Hematopoietic multipotent progenitor cell treated with erythropoietin and hydrocortisone succinate and interleukin-3 and kit ligand, for 6 days (in vitro differentiated cells): ENCODE measurements at regions not wholly inside any gene's neighbourhood (a gene's known extent, or its start where the extent isn't known, plus 50 kb on each side); places are given as distances from the start of the nearest gene placed in this dataset.

Experiments used
- DNase-seq: peaks from one replicate; pipeline ENCODE4 v3.0.0-alpha.2; 2015

DNA sequence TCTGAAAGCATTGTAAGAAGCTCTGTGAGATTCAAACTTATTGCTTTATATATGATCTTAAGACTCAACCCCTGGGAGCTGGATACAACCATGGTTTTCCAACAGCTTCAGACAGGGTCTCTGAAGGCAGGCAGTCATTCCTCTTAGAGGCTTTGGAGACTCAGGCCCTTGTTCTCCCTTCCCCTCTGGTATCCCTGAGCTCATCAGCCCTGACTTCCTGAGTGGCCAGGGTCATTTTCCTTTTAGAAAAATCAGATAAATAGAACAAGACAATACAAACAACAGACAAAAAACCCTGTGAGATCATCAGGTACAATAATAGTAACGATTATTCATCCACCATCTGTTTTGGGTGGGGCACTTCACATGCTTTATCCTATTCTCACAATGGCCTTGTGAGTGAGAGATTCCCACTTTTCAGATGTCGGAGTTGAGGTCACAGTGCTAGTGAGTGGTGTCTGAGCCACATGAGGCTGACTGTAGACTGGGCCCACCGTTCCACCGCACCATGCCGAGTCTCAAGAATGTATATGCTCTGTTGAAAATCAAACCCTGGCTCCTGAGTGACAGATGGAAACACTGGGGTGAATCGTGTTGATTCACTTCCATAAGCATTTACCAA is 144.2 kb downstream of the CXCL12 start:
- DNase-seq: no peak

DNA sequence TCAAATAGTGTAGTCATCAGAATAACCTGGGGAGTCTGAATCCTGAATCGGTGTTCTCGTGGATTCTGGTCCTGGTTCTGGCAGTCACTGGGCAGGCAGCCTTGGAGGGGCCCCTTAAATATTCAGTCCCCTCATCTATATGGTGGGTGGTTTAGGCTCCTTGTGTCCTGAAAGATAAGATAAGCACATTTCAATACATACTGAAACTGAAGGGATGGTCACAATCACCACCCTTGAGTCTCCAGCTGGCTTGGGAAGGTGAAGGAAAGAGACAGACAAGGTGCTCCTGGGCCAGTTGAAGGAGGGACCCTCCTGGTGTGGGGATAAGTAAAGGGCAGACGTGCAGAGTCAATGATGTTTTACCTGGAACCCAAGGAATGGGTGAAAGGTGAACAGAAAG is 146.7 kb downstream of the CXCL12 start:
- no peak for DNase-seq

DNA sequence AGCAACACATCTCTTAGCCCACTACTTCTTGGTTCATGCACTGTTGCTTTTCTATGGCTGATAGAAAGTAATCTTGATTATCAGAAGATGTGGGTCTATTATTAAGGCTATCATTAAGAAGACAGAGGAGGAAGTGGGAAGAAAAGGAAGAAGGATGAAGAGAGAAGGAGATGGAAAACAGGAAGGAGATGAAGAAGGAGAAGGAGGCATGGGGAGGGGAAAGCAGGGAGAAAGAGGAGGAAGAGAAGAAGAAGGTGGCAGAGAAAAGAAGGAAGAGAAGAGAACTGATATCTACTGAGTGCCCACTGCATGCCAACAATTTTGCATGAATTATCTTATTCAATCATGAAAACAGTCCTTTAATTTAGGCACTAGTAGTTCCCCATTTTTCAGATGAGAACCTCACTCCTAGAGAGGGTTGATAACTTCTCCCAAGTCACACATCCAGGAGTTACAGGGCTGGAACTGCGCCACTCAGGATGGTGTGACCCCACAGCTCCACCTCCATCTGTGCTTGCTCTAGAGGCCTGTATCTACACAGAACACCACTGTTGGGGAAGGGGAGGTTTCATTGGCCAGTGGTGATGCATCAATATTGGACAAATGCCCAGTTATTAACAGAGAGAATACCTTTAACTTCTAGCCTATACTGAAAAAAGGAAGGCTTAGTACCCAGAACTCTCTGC is 147.4 kb downstream of the CXCL12 start:
- DNase-seq: no peak

DNA sequence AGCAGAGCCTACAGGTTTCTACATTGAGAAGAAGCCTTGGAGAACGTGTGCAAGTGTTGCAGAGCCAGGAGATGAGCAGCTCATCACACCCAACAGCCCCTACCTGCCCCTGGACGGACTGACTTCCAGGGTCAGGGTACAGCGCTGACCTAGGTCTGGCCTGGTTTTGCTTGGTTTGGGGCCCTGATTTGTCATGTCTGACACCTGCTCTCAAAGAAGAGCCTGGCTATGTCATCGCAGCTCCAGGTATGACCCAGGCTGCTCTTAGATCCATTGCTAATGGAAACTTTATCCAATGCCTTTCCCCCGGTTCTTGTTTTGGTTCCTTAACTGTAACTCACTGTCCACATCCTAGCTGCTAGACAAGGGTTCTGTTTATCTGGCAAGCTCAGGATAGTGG is 149.5 kb downstream of the CXCL12 start:
- DNase-seq: no peak

DNA sequence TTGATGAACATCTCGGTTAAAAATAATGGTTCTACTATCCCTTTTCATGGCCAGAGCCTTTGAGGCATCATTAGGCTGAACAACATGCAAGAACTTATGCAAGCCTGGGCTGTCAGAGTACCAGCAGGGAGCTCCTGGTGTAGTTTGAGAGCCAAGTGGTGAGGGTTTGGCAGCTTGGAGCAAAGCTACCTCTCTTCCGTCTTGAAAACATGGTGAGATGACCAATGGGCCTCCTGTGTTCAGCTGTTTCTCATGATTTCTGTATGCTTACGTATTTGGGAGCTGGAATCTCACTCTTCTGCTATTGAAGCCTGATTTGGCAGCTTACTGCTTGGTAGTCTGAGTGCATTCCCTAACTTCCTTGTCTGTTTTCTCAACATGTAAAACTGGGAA is 150.4 kb downstream of the CXCL12 start:
- DNase-seq: no peak

DNA sequence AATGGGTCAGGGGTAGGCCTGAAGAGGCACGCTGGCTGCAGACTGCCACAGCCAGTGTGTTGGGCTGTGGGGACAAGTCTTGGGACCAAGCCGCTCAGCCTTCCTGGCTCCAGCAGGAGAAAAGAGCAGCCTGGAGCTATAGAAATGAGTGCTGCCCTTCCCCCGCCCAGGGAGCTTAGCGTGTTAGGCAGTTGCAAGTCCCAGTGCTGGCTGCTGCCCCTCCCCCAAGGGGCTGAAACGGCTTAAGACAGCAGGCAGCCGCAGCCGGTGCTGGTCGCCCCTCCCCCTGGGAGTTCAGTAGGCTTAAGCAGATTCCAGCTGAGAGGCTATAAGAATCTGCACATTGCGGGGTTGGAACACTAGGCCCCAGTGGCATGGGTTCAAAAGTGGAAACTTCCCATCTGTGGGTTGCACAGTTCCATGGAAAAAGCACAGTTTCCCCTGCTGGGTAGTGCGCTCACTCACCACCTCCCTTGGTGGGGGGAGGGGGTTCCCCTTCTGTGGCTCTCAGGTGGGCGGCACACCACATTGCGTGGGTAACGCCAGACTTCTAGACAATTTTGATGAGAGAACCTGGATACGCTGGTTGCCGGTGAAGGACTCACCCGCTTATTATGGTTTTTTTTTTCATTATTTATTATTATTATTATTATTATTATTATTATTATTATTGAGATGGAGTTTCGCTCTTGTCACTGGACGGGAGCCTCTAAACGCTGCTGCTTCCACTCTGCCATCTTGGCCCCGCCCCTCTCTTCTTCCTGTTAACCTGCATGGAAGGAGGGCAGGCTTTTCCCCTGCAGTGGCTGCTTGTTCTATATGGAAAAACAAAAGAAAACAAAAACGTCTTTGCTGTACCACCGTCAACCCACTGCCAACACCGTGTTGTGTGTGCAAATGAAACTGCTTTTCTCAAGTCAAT is 151.1 kb downstream of the CXCL12 start:
- no peak for DNase-seq

DNA sequence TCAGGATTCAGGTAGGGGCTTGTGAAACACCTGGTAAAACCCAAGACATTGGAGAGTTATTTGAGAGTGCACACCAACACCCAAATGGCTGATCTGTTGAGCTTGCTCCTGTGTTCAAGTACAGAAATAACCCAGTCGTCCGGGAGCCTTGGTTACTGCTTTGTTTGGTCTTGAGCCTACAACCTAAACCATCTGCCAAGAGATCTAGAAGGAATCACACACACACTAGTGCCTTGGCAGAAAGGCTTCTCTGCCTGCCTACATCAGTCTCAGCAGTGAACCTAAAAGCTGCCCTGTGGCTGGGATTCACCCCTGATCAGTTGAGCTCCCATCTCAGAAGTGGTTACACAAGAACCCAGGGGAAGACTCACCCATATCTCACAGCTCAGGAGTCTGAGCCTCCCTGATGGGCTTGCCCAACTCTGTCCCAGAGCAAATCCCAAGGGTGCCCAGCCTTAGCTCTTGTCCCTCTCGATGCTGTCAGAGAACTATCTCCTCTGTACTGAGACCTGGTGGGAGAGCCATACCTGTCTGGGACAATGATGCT is 167.6 kb downstream of the CXCL12 start:
- DNase-seq: no peak

DNA sequence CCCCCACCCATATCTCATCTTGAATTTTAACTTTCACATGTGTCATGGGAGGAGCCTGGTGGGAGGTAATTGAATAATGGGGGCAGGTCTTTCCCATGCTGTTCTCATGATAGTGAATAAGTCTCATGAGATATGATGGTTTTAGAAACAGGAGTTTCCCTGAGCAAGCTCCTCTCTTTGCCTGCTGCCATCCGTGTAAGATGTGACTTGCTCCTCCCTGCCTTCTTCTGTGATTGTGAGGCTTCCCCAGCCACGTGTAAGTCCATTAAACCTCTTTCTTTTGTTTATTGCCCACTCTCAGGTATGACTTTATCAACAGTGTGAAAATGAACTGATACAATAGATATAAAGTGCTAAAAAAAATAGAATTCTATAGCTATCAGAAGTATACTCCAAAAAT is 168.8 kb downstream of the CXCL12 start:
- no peak for DNase-seq

DNA sequence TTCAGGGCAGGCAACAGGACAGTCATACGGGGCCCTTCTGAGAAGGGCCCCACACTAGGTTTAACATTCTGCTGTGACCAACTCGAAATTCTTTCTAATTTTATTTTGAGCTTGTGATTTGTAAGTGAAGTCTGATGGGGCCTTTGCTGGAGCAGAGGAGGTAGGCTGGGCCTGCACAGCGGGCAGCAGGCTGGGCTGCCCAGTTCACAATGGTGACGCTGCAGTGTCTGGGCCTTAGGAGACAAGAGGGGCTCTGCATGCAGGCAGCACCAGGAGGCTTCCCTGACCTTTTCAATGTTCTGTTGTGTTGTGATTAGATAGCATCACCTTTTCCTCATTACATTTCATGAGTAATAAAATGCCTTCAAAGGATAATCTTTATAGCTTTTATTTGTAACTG is 175.1 kb downstream of the CXCL12 start:
- DNase-seq: no peak

DNA sequence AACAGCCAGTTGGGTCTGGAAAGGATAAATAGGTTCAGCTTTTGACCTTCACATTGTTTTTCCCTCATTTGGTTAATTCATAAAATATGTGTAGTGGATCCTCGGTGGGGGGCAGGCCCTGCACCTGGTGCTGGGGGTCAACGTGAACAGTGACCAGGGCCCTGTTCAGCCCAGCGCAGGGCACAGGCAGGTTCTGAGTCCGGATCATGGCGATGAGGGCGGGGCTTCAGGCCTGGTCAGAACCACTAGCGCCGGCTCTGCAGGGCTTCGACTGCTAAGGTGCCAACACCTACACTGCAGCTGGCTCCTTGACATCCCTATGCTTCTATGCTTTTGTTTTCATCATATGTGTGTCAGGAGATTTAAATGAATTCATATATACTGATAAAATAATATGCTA is 177.7 kb downstream of the CXCL12 start:
- no peak for DNase-seq

DNA sequence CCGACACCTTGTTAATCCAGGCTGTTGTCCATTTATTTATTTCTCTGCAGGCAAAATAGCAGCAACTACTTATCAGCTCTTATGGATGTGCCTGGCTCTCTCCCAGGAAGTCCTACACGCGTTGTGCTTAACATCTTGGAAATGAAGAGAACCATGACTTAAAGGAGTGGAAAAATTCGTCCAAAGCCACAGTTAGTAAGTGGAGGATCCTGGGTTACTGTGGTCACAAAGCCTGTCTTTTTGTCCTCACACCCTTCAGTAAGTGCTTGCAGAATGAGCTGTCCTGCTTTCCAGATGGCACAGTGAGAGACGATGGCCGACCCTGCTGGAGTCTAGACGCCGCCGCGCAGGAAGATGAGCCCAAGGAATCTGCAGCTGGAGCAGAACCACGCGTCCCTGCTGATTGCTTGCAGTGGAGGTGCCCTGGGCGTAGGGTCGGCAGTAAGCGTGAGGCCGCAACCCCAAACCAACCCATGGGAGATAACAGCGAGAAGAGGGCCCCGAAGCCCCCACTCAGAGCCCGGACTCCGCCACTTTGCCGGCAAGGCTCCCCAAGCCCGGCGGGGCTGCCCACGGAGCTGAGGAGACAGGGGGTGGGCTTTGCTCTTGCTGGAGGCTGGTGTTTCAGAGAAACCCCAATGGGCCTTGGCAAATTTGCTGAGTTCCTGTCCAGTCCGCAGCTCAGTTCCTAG is 178.6 kb downstream of the CXCL12 start:
- no peak for DNase-seq

DNA sequence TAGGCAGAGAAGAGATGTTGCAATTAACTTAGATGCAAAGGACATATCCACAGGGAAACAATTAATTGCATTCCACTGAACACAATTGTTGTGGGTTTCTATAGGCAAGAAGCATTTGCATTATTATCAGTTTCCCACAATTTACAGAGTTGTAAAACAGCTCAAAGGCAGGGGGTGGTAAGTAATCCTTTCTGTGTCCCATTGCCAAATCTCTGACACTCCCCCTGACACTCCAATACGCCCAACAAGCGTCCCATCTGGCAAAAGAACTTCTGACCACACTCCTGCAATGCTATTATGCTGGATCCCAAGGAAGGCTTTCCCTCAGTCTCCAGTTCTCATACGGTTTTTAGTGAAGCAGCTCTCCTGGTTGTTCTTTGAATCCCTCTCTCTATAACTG is 179.8 kb downstream of the CXCL12 start:
- DNase-seq: no peak

DNA sequence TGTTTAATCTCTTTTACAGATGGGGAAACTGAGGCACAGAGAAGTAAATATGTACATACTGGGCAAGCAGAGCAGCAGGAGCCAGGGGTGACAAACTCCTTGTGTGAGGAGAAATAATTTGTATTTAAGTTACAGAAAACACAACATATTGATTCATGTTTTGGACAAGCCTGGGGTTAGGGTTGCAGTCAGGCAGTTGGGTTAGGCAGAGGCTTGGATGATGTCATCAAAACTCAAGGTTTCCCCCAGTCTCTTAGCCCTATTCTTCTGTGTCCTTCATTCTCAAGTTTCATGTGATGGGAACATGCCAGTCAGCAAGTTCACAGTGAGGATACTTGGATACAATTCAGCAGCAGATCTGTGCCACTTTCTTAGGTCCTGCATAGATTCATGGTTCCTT is 181.4 kb downstream of the CXCL12 start:
- DNase-seq: no peak

DNA sequence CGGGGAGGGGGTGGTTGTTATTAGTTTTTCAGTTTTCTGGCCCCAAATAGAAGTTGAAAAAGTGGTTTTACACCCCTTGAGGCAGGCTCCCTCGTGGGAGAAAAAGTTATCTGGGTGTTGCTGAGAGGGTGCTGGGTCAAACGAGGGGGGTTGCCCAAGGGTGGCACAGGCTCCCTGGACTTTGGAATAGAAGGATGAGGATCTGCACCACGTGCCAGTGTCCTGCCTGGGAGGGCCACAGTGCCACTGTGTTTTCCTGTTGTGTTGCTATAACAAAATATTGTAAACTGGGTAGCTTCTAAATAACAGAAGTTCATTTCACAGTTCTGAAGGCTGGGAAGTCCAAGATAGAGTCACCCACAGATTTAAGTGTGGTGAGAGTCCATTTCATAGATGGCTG is 181.9 kb downstream of the CXCL12 start:
- DNase-seq: no peak

DNA sequence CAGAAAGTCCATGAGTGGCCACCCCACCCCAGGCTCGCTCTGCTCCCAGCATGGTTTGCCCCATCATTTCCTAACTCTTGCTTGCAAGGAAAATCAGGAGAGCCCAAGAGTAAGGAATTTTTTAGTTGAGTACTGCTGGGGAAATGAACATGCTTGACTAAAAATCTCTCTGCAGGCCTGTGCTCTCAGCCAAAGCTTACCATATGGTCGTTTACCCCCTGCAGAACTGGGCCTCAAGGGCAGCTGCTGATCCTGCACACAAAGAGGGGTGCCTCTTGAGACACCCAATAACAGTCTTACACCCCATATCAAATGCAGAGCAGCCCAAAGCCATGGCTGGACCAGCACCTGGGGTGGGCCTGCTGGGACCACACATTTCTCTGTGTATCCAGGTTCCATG is 183.2 kb downstream of the CXCL12 start:
- no peak for DNase-seq

DNA sequence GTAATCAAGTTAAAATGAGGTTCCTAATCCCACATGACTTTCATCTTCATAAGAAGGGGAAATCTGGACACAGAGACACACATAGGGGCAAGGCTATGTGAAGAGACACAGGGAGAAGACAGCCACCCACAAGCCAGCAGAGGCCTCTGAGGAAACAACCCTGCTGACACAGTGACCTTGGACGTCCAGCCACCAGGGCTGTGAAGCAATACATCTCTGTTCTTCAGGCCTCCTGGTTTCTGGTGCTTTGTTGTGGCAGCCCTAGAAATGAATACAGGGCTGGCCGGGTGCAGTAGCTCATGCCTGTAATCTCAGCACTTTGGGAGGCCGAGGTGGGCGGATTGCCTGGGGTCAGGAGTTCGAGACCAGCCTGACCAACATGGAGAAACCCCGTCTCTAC is 183.9 kb downstream of the CXCL12 start:
- DNase-seq: no peak

DNA sequence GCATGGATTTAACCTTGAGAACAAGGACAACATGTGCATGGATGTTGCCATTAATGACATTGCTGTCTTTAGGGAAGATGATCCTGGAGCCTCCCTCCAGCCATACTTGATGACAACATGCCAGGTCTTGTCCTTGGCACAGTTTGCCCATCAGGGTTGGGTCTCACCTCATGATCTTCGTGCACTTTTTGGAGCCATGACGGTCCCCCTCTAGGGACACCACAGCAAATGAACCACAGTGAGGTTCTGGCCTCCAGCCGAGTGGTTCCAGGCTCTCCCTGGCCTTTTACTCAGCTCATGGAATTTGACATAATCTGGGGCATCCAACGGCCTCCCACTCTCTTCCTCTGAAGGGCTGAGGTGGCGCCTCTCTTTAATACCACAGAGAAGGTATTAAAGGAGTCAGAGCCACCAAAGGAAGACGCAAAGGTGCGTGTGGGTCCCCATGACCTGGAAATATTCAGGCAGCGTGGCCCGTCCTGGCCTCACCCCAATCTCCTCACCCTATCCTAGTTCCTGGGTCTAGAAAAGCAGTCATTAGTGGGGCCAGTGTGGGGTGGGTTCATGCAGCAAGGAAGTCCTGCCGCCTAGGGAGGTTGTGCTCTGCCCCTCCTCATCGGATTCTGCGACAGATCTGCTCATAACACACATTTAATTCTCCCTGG is 184.8 kb downstream of the CXCL12 start:
- no peak for DNase-seq

DNA sequence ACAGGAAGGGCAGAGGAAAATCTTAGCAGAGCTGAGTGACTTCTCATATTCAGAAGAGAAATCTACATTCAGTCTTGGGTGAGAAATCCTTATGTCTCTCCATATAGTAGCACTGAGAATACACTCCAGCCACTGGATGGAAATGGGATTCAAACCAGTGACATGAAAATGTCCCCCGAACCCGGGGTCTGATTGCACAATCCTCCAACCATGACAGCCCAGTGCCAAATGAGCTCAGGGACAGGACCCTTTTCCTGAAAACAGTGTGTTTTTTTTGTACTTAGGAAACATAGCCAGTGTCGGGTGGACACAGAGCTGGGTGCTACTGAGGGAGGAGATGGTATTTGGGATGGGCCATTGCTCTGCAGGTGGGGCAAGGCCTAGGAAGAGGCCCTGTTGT is 185.6 kb downstream of the CXCL12 start:
- DNase-seq: no peak

DNA sequence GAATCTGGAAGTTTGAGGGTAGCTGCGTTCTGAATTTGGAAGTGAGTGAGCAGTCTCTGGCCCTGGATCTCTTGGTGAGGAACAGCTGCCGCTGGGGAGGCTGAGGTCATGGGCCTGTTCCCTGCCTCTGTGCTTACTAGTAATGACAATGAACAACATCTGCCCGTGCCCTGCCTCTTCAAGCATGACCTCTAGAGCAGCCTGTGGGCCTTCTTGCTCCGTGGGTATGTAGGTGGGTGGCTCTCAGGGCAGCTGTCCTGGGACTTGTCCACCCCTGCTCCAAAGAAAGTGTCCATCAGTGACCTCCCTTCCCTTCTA is 186.2 kb downstream of the CXCL12 start:
- no peak for DNase-seq

DNA sequence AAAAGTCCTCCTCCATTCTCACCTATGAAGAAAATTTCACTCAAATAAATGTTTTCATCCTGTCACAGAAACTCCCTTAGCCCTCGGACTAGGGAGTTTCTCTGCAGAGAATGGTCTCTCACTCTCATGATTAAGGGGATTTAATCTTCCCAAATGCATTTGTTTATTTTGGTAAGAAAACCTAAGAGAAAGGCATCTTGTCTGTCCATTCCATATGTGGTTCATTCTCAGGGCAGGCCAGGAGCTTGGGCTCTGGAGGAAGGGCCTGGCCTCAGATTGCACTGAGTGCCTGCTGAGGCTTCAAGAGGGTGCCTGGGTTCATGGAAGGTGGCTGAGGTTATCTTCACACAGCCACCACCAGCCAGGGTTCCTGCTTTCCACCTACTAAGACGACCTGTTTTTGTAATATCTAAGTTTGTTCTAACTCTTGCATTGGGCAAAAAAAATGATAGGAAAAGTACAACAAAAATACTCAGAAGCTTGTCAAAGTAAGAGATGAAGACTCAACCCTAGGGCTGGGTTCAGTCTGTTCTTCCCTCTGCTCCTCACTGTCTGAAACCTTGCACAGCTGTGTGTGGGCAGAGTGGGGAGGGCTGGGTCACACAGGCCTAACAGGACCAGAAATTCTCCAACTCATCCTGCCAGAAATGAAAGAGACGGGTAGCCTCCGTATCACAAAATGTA is 186.7 kb downstream of the CXCL12 start:
- no peak for DNase-seq

DNA sequence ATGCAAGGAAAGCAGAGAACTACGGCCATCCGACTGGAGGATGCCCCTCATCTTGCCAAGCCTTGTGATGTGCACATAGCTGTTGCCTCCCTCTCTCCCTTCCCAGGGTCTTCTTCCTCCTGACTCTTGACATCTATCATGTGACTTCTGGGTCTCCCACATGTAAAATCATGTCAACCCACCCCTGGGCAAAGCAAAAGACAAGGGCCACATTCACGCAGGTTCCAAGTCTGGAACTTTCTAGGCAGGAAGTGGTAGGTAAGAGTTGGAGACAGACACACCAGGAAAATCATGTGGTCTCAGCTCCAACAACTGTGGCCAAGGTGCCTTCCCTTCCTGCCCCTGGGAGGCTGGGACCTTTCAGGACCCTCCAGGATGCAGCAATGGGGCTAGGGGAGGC is 187.3 kb downstream of the CXCL12 start:
- DNase-seq: no peak

DNA sequence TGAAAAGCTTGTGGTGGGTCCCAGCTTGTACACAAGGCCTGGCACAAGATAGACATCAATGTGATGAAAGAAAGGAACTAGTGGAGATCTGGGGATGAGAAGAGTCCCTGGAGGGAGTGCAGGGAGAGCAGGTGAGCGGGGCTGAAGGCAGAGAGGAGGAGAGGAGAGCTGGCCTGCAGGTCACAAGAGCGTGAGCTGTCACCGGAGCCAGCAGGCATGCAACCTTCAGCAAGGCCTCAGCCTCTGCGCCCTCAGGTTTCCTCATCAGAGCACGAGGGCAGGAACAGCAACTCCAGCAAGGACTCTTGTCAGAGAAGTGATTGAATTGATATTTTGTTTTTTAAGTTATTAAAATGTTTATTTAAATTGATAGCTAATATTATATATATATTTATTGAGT is 188.6 kb downstream of the CXCL12 start:
- no peak for DNase-seq
